ENCODE measurements at regions not wholly inside any gene's neighbourhood (a gene's known extent, or its start where the extent isn't known, plus 50 kb on each side); places are given as distances from the start of the nearest gene placed in this dataset.

- Histone ChIP-seq H3K36me3 (no peaks in the 10 kb centered on the region), H3K27me3 (no peaks in the 10 kb centered on the region), H3K4me1 (no peaks in the 10 kb centered on the region), H3K27ac (no peak overlapping the region), H3K9me3 (no peaks in the 10 kb centered on the region), H3K4me3 (no peak overlapping the region)
- DNase-seq, result no peak
- intact Hi-C loops (cut with DNase I), result no loop called here
- ATAC-seq, result no peak
- no peak for TF ChIP-seq CTCF (IDR thresholded peaks at IDR 0.05)
Observed at GRCh38 chr6:16949716-16950115, 152.1 kb upstream of the STMND1 start.

- H3K27ac ChIP-seq, result peak overlapping the region in 1 of 2 donors; percentile 49
- ATAC-seq, result no peak
- TF ChIP-seq CTCF (IDR thresholded peaks at IDR 0.05), result no peak
- no peak for DNase-seq
- no peaks in the 10 kb centered on the region for H3K36me3 ChIP-seq
- no peaks in the 10 kb centered on the region for H3K27me3 ChIP-seq
- no peaks in the 10 kb centered on the region for H3K4me1 ChIP-seq
- H3K4me3 ChIP-seq, result no peak overlapping the region
- intact Hi-C loops (cut with DNase I), result no loop called here
- no peaks in the 10 kb centered on the region for H3K9me3 ChIP-seq
Observed at GRCh38 chr6:16948396-16948795, 153.5 kb upstream of the STMND1 start.

- H3K27ac ChIP-seq, result peak overlapping the region in 1 of 2 donors; percentile 50
- peak; percentile 90 for ATAC-seq
Observed at GRCh38 chr6:16947375-16948015, 154.4 kb upstream of the STMND1 start.

GRCh38 chr6:16944596-16944995, 157.3 kb upstream of the STMND1 start:
- no peaks in the 10 kb centered on the region for H3K9me3 ChIP-seq
- H3K36me3 ChIP-seq, result no peaks in the 10 kb centered on the region
- H3K4me1 ChIP-seq, result no peaks in the 10 kb centered on the region
- no peak overlapping the region for H3K27ac ChIP-seq
- no peak for DNase-seq
- ATAC-seq, result no peak
- no peaks in the 10 kb centered on the region for H3K27me3 ChIP-seq
- intact Hi-C loops (cut with DNase I), result no loop called here
- TF ChIP-seq CTCF (IDR thresholded peaks at IDR 0.05), result no peak
- H3K4me3 ChIP-seq, result no peak overlapping the region

More at GRCh38 chr6:16947375-16948015, 154.4 kb upstream of the STMND1 start:
- intact Hi-C loops (cut with DNase I), result no loop called here
- Histone ChIP-seq H3K4me3 (no peak overlapping the region), H3K9me3 (no peaks in the 10 kb centered on the region), H3K36me3 (no peaks in the 10 kb centered on the region), H3K27me3 (no peaks in the 10 kb centered on the region), H3K4me1 (no peaks in the 10 kb centered on the region)
- no peak for TF ChIP-seq CTCF (IDR thresholded peaks at IDR 0.05)
- peak in 2 of 4 donors; percentile 95 to 96 for DNase-seq

- no peaks in the 10 kb centered on the region for H3K4me1 ChIP-seq
- intact Hi-C loops (cut with DNase I), result no loop called here
- no peak overlapping the region for H3K4me3 ChIP-seq
- no peak for DNase-seq
- no peaks in the 10 kb centered on the region for H3K9me3 ChIP-seq
- no peaks in the 10 kb centered on the region for H3K36me3 ChIP-seq
- no peak for TF ChIP-seq CTCF (IDR thresholded peaks at IDR 0.05)
- H3K27ac ChIP-seq, result no peak overlapping the region
- H3K27me3 ChIP-seq, result no peaks in the 10 kb centered on the region
- ATAC-seq, result peak; percentile 66
Observed at GRCh38 chr6:16939839-16940238, 162.0 kb upstream of the STMND1 start.
